ENCODE measurements at regions not wholly inside any gene's neighbourhood (a gene's known extent, or its start where the extent isn't known, plus 50 kb on each side); places are given as distances from the start of the nearest gene placed in this dataset.

GRCh38 chr6:15816661-15817060 lies 153.8 kb upstream of the DTNBP1 start:
- TF ChIP-seq, protein P1, sequence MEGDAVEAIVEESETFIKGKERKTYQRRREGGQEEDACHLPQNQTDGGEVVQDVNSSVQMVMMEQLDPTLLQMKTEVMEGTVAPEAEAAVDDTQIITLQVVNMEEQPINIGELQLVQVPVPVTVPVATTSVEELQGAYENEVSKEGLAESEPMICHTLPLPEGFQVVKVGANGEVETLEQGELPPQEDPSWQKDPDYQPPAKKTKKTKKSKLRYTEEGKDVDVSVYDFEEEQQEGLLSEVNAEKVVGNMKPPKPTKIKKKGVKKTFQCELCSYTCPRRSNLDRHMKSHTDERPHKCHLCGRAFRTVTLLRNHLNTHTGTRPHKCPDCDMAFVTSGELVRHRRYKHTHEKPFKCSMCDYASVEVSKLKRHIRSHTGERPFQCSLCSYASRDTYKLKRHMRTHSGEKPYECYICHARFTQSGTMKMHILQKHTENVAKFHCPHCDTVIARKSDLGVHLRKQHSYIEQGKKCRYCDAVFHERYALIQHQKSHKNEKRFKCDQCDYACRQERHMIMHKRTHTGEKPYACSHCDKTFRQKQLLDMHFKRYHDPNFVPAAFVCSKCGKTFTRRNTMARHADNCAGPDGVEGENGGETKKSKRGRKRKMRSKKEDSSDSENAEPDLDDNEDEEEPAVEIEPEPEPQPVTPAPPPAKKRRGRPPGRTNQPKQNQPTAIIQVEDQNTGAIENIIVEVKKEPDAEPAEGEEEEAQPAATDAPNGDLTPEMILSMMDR (tag by site-specific recombination; IDR thresholded peaks at IDR 0.05), result no peak
- no peak for TF ChIP-seq EGR2 (tag by site-specific recombination; IDR thresholded peaks at IDR 0.05; ENCODE audit: low read depth)
- TF ChIP-seq ZNF658 (tag by site-specific recombination; IDR thresholded peaks at IDR 0.05), result no peak
- no peak for TF ChIP-seq KLF16 (tag by site-specific recombination; IDR thresholded peaks at IDR 0.05)
- no peak for TF ChIP-seq ZNF843 (tag by site-specific recombination; IDR thresholded peaks at IDR 0.05)
- no peak for TF ChIP-seq ZNF571 (tag by site-specific recombination; IDR thresholded peaks at IDR 0.05)
- TF ChIP-seq MYNN (tag by site-specific recombination; IDR thresholded peaks at IDR 0.05; ENCODE audit: borderline replicate concordance), result no peak
- TF ChIP-seq PRDM10 (tag by site-specific recombination; IDR thresholded peaks at IDR 0.05), result no peak
- TF ChIP-seq PRDM4 (tag by site-specific recombination; IDR thresholded peaks at IDR 0.05), result no peak
- no peak for TF ChIP-seq ZNF175 (tag by site-specific recombination; IDR thresholded peaks at IDR 0.05)
- no peak for TF ChIP-seq ZNF211 (tag by site-specific recombination; IDR thresholded peaks at IDR 0.05; ENCODE audit: low read depth)
- no peak for TF ChIP-seq ZNF792 (tag by site-specific recombination; IDR thresholded peaks at IDR 0.05)
